ENCODE measurements at regions not wholly inside any gene's neighbourhood (a gene's known extent, or its start where the extent isn't known, plus 50 kb on each side); places are given as distances from the start of the nearest gene placed in this dataset.

DNA sequence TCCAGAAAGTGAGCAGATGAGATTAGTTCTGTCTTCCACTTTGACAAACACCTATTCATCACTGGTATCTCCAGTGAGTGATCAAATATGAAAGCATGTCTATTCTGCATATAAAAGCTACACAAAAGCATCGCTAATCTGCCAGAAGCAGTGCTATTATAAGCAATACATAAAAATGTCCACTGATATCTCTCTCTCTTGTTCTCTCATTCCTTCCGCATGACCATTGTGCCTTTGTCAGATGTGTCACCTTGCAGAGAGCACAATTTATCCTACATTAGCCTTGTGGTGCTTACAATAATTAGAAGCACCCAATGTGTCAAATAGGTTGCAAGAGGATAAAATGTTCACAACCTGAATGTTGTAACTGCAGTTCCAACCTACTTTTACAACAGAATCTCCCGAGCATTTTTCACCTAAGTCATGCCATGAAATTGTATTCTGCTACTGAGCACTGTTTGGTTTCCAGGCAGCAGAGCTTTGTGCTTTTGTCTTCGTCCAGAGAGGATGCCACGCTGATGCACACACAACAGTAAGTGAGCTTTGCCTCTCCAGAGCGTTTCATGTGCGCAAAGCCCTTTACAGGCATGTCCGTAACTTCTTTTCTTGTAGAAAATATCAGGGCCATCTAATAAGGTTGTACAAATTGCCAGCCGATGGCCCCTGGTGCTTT, 198.7 kb upstream of the PLD5 start:
- Mint-ChIP-seq H3K27me3 (ENCODE audit: low read depth) (peaks cover 6% of the 10 kb centered on the region), H3K36me3 (ENCODE audit: low read depth) (no peaks in the 10 kb centered on the region), H3K9me3 (no peaks in the 10 kb centered on the region), H3K4me1 (no peaks in the 10 kb centered on the region), H3K27ac (no peak overlapping the region), H3K4me3 (no peak overlapping the region)
- TF ChIP-seq, protein P1, sequence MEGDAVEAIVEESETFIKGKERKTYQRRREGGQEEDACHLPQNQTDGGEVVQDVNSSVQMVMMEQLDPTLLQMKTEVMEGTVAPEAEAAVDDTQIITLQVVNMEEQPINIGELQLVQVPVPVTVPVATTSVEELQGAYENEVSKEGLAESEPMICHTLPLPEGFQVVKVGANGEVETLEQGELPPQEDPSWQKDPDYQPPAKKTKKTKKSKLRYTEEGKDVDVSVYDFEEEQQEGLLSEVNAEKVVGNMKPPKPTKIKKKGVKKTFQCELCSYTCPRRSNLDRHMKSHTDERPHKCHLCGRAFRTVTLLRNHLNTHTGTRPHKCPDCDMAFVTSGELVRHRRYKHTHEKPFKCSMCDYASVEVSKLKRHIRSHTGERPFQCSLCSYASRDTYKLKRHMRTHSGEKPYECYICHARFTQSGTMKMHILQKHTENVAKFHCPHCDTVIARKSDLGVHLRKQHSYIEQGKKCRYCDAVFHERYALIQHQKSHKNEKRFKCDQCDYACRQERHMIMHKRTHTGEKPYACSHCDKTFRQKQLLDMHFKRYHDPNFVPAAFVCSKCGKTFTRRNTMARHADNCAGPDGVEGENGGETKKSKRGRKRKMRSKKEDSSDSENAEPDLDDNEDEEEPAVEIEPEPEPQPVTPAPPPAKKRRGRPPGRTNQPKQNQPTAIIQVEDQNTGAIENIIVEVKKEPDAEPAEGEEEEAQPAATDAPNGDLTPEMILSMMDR (IDR thresholded peaks at IDR 0.05; ENCODE audit: unreplicated experiment in 3 of 3), result no peak

DNA sequence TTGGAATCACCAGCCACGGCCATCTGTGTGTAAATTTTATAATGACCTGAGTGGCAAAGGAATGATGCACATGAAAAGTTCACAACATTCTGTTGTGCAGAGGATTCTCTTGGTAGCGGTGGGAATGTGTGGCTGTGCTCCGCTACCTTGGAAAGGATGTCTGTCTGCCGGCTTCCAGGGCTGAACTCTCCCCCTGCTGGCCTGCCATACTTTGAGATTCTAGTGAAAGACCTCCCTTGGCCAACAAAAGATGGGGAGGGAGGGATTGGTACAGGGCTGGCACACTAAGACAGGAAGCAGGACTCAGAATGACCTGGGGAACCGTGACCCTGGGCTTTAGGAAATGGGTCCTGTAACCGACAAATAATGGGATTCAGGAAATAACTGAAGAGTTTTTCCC, 194.5 kb upstream of the PLD5 start:
- Mint-ChIP-seq H3K9me3 (peaks cover 5% of the 10 kb centered on the region), H3K27me3 (ENCODE audit: low read depth) (peaks cover 7% of the 10 kb centered on the region), H3K36me3 (ENCODE audit: low read depth) (no peaks in the 10 kb centered on the region), H3K4me1 (no peaks in the 10 kb centered on the region), H3K4me3 (no peak overlapping the region), H3K27ac (no peak overlapping the region)
- TF ChIP-seq, protein P1 (IDR thresholded peaks at IDR 0.05; ENCODE audit: unreplicated experiment in 3 of 3), result no peak

DNA sequence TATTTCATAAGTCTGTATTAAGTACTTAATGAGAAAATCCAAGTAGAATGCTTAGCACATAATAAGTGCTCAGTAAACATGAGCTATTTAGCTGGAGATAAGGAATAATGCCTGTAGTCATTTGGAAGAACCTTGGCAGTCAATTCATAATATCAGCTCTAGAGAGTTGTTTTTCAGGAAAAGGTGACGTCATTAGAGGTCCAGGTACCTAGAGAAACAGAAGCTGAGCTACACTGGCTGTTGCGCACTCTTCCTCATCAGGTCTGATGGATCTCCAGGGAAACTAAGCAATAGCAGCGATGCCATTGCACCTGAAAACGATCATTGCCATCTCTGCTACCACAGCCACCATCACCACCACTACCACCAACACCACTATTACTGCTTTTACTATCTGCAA, 187.8 kb upstream of the PLD5 start:
- Mint-ChIP-seq H3K36me3 (ENCODE audit: low read depth) (no peaks in the 10 kb centered on the region), H3K27me3 (ENCODE audit: low read depth) (peaks cover 10% of the 10 kb centered on the region), H3K4me3 (no peak overlapping the region), H3K27ac (no peak overlapping the region), H3K9me3 (peaks cover 9% of the 10 kb centered on the region), H3K4me1 (no peaks in the 10 kb centered on the region)
- TF ChIP-seq, protein P1 (IDR thresholded peaks at IDR 0.05; ENCODE audit: unreplicated experiment in 3 of 3), result no peak

DNA sequence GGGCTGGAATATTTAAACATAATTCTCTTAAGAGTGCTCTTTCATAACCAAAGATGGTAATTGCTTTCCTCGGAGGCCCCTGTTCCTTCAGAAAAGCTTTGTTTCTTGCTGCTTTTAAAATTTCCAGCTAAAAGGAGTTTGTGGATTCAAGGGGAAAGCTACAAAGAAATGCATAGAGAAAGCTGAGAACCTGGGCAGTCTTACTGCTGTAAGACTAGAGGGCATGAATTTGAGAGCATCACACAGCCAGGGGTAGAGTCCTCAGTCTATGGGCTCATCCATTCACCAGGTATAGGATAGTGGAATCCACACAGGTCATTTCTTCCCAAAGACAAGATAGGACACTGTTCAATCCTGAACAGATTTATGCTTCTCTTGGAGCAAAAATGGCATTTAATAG, 186.3 kb upstream of the PLD5 start:
- Mint-ChIP-seq H3K36me3 (ENCODE audit: low read depth) (no peaks in the 10 kb centered on the region), H3K4me3 (no peak overlapping the region), H3K27ac (no peak overlapping the region), H3K27me3 (ENCODE audit: low read depth) (peaks cover 4% of the 10 kb centered on the region), H3K4me1 (no peaks in the 10 kb centered on the region), H3K9me3 (peaks cover 9% of the 10 kb centered on the region)
- TF ChIP-seq, protein P1 (IDR thresholded peaks at IDR 0.05; ENCODE audit: unreplicated experiment in 3 of 3), result no peak

DNA sequence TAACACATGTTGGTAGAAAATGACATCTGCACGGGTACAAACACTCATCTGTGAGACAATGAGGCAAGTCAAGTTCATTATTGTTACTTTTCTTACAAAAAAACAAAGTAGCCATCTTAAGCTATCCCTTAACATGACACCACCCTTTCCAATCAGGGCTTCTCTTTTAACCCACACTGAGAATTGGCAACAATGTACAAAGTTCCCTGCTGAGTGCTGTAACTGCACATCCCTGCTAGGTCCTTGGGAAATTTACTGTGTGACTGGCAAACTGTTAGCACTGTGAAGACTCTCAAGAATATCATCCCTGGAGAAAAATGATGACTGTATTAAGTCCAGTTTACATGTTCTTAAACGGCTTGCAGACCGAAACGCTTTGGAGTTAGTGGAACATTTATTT, 185.8 kb upstream of the PLD5 start:
- Mint-ChIP-seq H3K4me3 (no peak overlapping the region), H3K36me3 (ENCODE audit: low read depth) (no peaks in the 10 kb centered on the region), H3K27ac (no peak overlapping the region), H3K27me3 (ENCODE audit: low read depth) (peaks cover 4% of the 10 kb centered on the region), H3K9me3 (peaks cover 9% of the 10 kb centered on the region), H3K4me1 (no peaks in the 10 kb centered on the region)
- TF ChIP-seq, protein P1 (IDR thresholded peaks at IDR 0.05; ENCODE audit: unreplicated experiment in 3 of 3), result no peak

DNA sequence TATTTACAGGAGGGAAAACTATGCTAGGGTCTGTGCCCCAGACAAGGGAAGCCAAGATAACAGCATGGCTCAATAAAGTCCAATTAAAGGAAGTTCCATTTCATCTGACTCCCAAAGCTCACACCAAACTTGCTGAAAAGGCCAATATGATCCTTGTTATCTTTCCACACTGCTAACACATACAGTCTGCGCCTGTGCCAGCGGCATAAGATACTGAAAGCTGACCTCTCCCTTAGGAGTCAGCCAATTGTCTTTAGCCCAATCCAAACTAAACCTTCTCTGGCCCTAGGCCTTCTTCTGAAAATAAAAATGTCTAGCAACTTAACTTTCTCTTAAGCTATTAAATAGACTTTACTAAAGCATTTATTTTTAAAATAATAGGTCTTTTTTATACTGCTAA, 179.0 kb upstream of the PLD5 start:
- TF ChIP-seq, protein P1 (IDR thresholded peaks at IDR 0.05; ENCODE audit: unreplicated experiment in 3 of 3), result no peak
- no peaks in the 10 kb centered on the region for H3K4me1 Mint-ChIP-seq
- H3K27ac Mint-ChIP-seq, result no peak overlapping the region
- no peaks in the 10 kb centered on the region for H3K36me3 Mint-ChIP-seq (ENCODE audit: low read depth)
- no peak overlapping the region for H3K4me3 Mint-ChIP-seq
- no peaks in the 10 kb centered on the region for H3K9me3 Mint-ChIP-seq
- H3K27me3 Mint-ChIP-seq (ENCODE audit: low read depth), result peaks cover 7% of the 10 kb centered on the region

Data from nephron (organoid).